T-helper 22 cell (primary cell): ENCODE measurements at regions not wholly inside any gene's neighbourhood (a gene's known extent, or its start where the extent isn't known, plus 50 kb on each side); places are given as distances from the start of the nearest gene placed in this dataset.

Experiments
- DNase-seq: peaks from one replicate; pipeline ENCODE4 v3.0.0-alpha.2; 2020; ENCODE audit warnings: low read depth

- no peak for DNase-seq
Observed at GRCh38 chr6:14731611-14732010, 514.3 kb upstream of the JARID2 start.

- DNase-seq = no peak
Observed at GRCh38 chr6:14732226-14732843, 513.5 kb upstream of the JARID2 start.

GRCh38 chr6:14732844-14733757 lies 512.8 kb upstream of the JARID2 start:
- no peak for DNase-seq

GRCh38 chr6:14734052-14734415 lies 511.8 kb upstream of the JARID2 start:
- DNase-seq = no peak

GRCh38 chr6:14734416-14735340 lies 511.2 kb upstream of the JARID2 start:
- DNase-seq = no peak

GRCh38 chr6:14735956-14736486 lies 509.8 kb upstream of the JARID2 start:
- no peak for DNase-seq

- no peak for DNase-seq
Observed at GRCh38 chr6:14736554-14736953, 509.3 kb upstream of the JARID2 start.

- DNase-seq = no peak
Observed at GRCh38 chr6:14738497-14738896, 507.4 kb upstream of the JARID2 start.

GRCh38 chr6:14738933-14739332 lies 506.9 kb upstream of the JARID2 start:
- no peak for DNase-seq

GRCh38 chr6:14739827-14740226 lies 506.0 kb upstream of the JARID2 start:
- no peak for DNase-seq

GRCh38 chr6:14742171-14742570 lies 503.7 kb upstream of the JARID2 start:
- DNase-seq = no peak

GRCh38 chr6:14742680-14743079 lies 503.2 kb upstream of the JARID2 start:
- DNase-seq = no peak

- DNase-seq = no peak
Observed at GRCh38 chr6:14743144-14743473, 502.8 kb upstream of the JARID2 start.

GRCh38 chr6:14743474-14744211 lies 502.2 kb upstream of the JARID2 start:
- DNase-seq = no peak

GRCh38 chr6:14744212-14744556 lies 501.7 kb upstream of the JARID2 start:
- DNase-seq = no peak

GRCh38 chr6:14746139-14746837 lies 499.6 kb upstream of the JARID2 start:
- DNase-seq = no peak

- DNase-seq = no peak
Observed at GRCh38 chr6:14747881-14748520, 497.9 kb upstream of the JARID2 start.

- no peak for DNase-seq
Observed at GRCh38 chr6:14748679-14749078, 497.2 kb upstream of the JARID2 start.

- no peak for DNase-seq
Observed at GRCh38 chr6:14750059-14750661, 495.7 kb upstream of the JARID2 start.

- DNase-seq = no peak
Observed at GRCh38 chr6:14751645-14752175, 494.2 kb upstream of the JARID2 start.
